GM12865 (cell line): ENCODE measurements at regions not wholly inside any gene's neighbourhood (a gene's known extent, or its start where the extent isn't known, plus 50 kb on each side); places are given as distances from the start of the nearest gene placed in this dataset.

ENCODE experiments used
- DNase-seq: peaks from one replicate; pipeline ENCODE4 v3.0.0; 2010; ENCODE audit warnings: low read depth
- H3K4me3 ChIP-seq: 2 replicates; pipeline ENCODE4 v1.5.1; 2011; ENCODE audit warnings: mild to moderate bottlenecking, low read depth, low read length, control low read depth
- TF ChIP-seq, protein P1 (sequence below): IDR thresholded peaks from 2 replicates; pipeline ENCODE4 v1.5.1; 2011; ENCODE audit warnings: low read length, control low read depth, low read depth, inconsistent platforms; ENCODE audit not compliant: insufficient read depth; ENCODE audit errors: missing control alignments

DNA sequence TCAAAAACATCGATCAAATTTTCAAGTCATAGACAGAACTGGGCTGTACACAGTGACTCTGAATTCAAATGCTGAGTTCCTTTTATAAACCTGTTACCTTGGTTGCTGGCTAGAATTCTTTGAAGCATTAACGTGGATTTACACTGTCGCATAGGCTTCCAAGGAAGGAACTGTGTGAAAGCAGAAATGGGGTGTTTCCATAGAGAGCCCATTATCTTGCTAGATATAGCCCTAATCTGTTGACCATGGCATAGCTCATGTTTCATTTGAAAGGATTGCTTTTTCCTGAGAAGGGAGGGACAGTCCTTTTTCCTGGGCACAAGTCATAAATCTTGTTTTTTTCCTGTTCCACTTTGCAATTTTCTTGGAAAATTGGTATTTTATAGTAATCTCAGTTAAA is 73.8 kb upstream of the NEUROD1 start:
- TF ChIP-seq, protein P1, sequence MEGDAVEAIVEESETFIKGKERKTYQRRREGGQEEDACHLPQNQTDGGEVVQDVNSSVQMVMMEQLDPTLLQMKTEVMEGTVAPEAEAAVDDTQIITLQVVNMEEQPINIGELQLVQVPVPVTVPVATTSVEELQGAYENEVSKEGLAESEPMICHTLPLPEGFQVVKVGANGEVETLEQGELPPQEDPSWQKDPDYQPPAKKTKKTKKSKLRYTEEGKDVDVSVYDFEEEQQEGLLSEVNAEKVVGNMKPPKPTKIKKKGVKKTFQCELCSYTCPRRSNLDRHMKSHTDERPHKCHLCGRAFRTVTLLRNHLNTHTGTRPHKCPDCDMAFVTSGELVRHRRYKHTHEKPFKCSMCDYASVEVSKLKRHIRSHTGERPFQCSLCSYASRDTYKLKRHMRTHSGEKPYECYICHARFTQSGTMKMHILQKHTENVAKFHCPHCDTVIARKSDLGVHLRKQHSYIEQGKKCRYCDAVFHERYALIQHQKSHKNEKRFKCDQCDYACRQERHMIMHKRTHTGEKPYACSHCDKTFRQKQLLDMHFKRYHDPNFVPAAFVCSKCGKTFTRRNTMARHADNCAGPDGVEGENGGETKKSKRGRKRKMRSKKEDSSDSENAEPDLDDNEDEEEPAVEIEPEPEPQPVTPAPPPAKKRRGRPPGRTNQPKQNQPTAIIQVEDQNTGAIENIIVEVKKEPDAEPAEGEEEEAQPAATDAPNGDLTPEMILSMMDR: no peak
- no peak for DNase-seq
- H3K4me3 ChIP-seq: no peak overlapping the region

DNA sequence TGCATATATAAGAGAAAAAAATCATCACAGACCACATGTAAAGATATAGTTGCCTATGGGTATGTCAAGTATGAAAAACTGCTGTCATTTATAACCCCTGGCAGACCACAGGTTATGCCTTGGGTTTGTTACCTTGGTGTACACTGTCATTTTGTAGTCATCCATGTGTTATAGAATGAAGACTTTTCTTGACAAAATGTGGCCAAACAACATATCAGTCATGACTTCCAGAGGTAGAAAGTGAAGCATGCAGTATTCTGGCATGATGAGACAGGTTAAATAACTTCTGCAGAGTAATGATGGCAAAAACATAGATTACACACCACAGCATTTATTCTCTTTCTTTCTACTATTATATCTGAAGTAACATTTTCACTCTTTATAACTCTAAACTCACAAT is 74.9 kb upstream of the NEUROD1 start:
- TF ChIP-seq, protein P1: no peak

DNA sequence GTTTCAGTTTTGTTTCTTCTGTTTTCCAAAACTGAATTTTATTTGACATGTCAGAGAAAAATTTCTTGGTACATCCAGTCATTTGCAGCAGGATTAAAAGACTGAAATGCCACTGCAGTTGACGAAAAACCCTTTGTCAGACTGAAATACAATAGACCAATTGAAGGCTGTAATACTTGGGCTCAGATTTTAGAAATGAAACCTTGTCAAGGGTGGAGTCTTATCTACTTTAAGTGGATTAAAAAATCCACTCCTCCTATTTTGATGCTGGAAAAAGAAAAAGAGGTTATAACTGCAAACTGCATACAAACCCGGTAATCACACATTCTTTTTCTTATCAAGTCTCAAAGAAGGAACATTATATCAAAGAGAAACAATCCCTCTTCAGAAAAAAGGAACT is 80.2 kb upstream of the NEUROD1 start:
- TF ChIP-seq, protein P1: no peak
- DNase-seq: no peak
- no peak overlapping the region for H3K4me3 ChIP-seq

More for the DNA sequence above, 74.9 kb upstream of the NEUROD1 start:
- no peak overlapping the region for H3K4me3 ChIP-seq
- no peak for DNase-seq

GRCh38 chr2:181761175-181761574 is 80.9 kb upstream of the NEUROD1 start:
- TF ChIP-seq, protein P1: no peak
- no peak overlapping the region for H3K4me3 ChIP-seq
- DNase-seq: no peak

GRCh38 chr2:181762000-181762399 is 81.7 kb upstream of the NEUROD1 start:
- no peak overlapping the region for H3K4me3 ChIP-seq
- TF ChIP-seq, protein P1: no peak
- DNase-seq: no peak

DNA sequence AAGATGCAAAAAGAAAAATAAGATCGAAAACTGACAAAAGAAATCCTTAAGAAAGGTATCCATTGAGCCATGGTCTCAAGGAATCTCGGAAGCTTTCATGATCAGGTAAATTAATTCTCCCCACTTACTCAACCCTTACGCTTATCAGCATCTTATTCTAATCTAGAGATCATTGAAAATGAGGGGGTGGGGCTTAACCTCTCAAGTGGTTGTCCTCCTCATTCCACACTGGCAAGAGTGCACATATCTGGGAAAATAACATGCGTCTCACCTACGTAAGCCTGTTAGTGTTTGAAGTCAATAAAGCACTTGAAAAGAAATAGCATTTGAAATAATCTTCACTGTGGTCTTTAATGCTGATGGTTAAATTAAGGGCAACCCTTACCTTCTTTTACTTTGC is 82.5 kb upstream of the NEUROD1 start:
- H3K4me3 ChIP-seq: no peak overlapping the region
- DNase-seq: no peak
- TF ChIP-seq, protein P1: no peak

- DNase-seq: no peak
- H3K4me3 ChIP-seq: no peak overlapping the region
- TF ChIP-seq, protein P1: no peak
These were observed 83.1 kb upstream of the NEUROD1 start for GRCh38 chr2:181763423-181763822.
